Adrenal gland (tissue), 5 donors: ENCODE measurements at regions not wholly inside any gene's neighbourhood (a gene's known extent, or its start where the extent isn't known, plus 50 kb on each side); places are given as distances from the start of the nearest gene placed in this dataset.

Experiments used
- POLR2A ChIP-seq, 2 donors: fragments of 450-650 bp; IDR thresholded peaks; one replicate each; pipeline ENCODE4 v1.6.1; 2017; ENCODE audit warnings: antibody characterized with exemption in 2 of 2, mild to moderate bottlenecking in 2 of 2, moderate library complexity in 1 of 2
- TF ChIP-seq, protein P1 (sequence below), 6 experiments: fragments of 450-650 bp in 4 of 6; fragments of 200-600 bp in 2 of 6; sonication (generic) in 1 of 6; IDR thresholded peaks; 1 replicate in 5 of 6; 2 replicates in 1 of 6; pipeline versions ENCODE4 v1.5.1 to v1.8.0; 2016 to 2021; ENCODE audit warnings: antibody characterized with exemption in 6 of 6, mild to moderate bottlenecking in 2 of 6, moderate library complexity in 1 of 6
- donor health status: DM: no; HTN: no; CAD: no.

DNA sequence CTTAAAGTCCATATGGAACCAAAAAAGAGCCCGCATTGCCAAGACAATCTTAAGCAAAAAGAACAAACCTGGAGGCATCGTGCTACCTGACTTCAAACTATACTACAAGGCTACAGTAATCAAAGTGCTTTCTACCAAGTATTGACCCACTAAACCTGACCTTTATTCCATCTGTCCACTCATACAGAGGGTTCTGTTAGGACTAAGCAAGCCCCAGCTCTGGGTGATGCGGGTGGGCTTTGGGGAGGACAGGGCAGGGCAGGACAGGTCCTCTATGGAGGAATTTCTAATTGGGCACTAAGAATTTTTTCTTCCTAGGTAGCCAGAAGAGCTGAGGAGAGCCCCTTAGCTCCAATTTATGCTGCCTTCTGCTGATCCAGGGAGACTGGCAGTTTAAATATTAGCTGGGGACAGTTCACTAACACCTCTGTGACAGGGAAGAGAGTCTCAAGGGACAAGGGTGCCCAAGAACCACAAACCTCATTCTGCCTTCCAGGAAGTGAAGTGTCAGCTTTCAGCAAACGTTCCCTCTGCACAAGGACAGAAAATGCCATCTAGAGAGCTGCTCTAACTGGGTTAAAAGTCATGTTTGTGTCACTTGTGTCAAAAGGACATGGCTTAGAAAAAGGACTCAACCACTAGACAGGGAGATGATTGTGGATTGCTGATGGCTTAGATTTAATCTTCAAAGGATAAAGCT is 143.2 kb downstream of the KIT start:
- no peak for TF ChIP-seq POLR2A (IDR thresholded peaks at IDR 0.05)
- TF ChIP-seq, protein P1, sequence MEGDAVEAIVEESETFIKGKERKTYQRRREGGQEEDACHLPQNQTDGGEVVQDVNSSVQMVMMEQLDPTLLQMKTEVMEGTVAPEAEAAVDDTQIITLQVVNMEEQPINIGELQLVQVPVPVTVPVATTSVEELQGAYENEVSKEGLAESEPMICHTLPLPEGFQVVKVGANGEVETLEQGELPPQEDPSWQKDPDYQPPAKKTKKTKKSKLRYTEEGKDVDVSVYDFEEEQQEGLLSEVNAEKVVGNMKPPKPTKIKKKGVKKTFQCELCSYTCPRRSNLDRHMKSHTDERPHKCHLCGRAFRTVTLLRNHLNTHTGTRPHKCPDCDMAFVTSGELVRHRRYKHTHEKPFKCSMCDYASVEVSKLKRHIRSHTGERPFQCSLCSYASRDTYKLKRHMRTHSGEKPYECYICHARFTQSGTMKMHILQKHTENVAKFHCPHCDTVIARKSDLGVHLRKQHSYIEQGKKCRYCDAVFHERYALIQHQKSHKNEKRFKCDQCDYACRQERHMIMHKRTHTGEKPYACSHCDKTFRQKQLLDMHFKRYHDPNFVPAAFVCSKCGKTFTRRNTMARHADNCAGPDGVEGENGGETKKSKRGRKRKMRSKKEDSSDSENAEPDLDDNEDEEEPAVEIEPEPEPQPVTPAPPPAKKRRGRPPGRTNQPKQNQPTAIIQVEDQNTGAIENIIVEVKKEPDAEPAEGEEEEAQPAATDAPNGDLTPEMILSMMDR (IDR thresholded peaks at IDR 0.05): no peak
